Activated T-cell treated with anti-CD3 and anti-CD28 coated beads, Interleukin-2, amount 50 U/mL, for 24 hours (primary cell): ENCODE measurements at regions not wholly inside any gene's neighbourhood (a gene's known extent, or its start where the extent isn't known, plus 50 kb on each side); places are given as distances from the start of the nearest gene placed in this dataset.
"Not testable (repeated sequence)": the region's sequence is repeated elsewhere in the genome, so short reads cannot be mapped to it uniquely, and the experiment has no call there.

Experiments used
- DNase-seq: peaks from one replicate; pipeline ENCODE4 v3.0.0-alpha.2; 2020
- H3K27ac Mint-ChIP-seq: 2 replicates; pipeline ENCODE4 v1.8.0; 2020; ENCODE audit warnings: mild to moderate bottlenecking, mixed read lengths
- H3K27me3 Mint-ChIP-seq: 2 replicates; pipeline ENCODE4 v1.8.0; 2020; ENCODE audit warnings: mixed read lengths
- H3K36me3 Mint-ChIP-seq: 2 replicates; pipeline ENCODE4 v1.8.0; 2020; ENCODE audit warnings: low read depth, mixed read lengths
- H3K4me1 Mint-ChIP-seq: 2 replicates; pipeline ENCODE4 v1.8.0; 2020; ENCODE audit warnings: low read depth, mixed read lengths
- H3K4me3 Mint-ChIP-seq: 2 replicates; pipeline ENCODE4 v1.8.0; 2020; ENCODE audit warnings: mild to moderate bottlenecking, moderate library complexity, mixed read lengths
- H3K9me3 Mint-ChIP-seq: 2 replicates; pipeline ENCODE4 v1.8.0; 2020; ENCODE audit warnings: mixed read lengths

GRCh38 chr2:64809216-64809615, 155.5 kb upstream of the SERTAD2 start:
- no peak for DNase-seq
- H3K4me3 Mint-ChIP-seq = no peak overlapping the region
- H3K36me3 Mint-ChIP-seq = no peaks in the 10 kb centered on the region
- no peaks in the 10 kb centered on the region for H3K27me3 Mint-ChIP-seq
- no peak overlapping the region for H3K27ac Mint-ChIP-seq
- peaks cover 30% of the 10 kb centered on the region for H3K4me1 Mint-ChIP-seq
- H3K9me3 Mint-ChIP-seq = no peaks in the 10 kb centered on the region

DNA sequence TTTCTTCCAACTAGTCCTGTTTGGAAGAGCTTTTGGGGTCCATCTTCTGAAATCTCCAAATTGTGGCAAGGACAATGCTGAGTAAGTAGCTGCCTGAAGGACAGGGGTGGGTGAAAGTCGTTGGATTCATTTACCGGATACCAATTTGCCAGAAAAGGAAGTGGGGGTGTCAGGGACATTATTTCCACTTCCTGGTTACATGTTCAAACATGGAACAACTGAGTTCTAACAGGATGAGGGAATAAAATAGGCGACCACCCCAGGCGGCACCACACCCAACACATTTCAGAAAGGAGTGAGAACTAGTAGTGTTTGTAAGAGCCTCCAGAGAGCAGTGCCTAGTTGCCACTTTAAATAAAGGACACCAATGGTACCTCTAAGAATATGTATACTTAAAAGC, 158.6 kb upstream of the SERTAD2 start:
- peaks cover 21% of the 10 kb centered on the region for H3K4me1 Mint-ChIP-seq
- H3K9me3 Mint-ChIP-seq = no peaks in the 10 kb centered on the region
- H3K27me3 Mint-ChIP-seq = no peaks in the 10 kb centered on the region
- no peak overlapping the region for H3K4me3 Mint-ChIP-seq
- no peak overlapping the region for H3K27ac Mint-ChIP-seq
- H3K36me3 Mint-ChIP-seq = no peaks in the 10 kb centered on the region
- DNase-seq = no peak

GRCh38 chr2:64814007-64814406, 160.3 kb upstream of the SERTAD2 start:
- Mint-ChIP-seq H3K27ac (no peak overlapping the region), H3K4me1 (peaks cover 17% of the 10 kb centered on the region), H3K36me3 (no peaks in the 10 kb centered on the region), H3K27me3 (no peaks in the 10 kb centered on the region), H3K4me3 (no peak overlapping the region), H3K9me3 (no peaks in the 10 kb centered on the region)
- no peak for DNase-seq

DNA sequence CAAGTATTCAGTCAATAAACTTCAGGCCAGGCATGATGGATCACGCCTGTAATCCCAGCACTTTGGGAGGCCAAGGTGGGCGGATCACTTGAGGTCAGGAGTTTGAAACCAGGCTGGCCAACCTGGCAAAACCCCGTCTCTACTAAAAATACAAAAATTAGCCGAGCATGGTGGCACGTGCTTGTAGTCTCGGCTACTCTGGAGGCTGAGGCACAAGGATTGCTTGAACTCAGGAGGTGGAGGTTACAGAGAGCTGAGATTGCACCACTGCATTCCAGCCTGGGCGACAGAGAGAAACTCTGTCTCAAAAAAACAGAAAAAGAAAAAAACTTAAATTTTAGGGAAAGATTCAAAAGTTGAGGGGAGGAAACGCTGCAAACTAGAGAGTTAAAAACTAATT, 162.8 kb upstream of the SERTAD2 start:
- H3K4me3 Mint-ChIP-seq, H3K27ac Mint-ChIP-seq, H3K27me3 Mint-ChIP-seq, DNase-seq, H3K36me3 Mint-ChIP-seq, H3K9me3 Mint-ChIP-seq: not testable (repeated sequence)
- H3K4me1 Mint-ChIP-seq = peaks cover 35% of the 10 kb centered on the region

DNA sequence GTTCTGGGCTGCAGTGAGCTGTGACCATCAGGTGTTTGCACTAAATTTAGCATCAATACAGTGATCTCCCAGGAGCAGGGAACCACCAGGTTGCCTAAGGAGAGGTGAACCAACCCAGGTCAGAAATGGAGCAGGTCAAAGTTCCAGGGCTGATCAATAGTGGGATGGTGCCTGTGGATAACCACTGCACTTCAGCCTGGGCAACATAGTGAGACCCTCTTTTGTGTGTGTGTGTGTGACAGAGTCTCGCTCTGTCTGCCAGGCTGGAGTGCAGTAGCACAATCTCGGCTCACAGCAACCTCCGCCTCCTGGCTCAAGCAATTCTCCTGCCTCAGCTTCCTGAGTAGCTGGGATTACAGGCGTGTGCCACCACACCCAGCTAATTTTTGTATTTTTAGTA, 163.7 kb upstream of the SERTAD2 start:
- no peaks in the 10 kb centered on the region for H3K36me3 Mint-ChIP-seq
- no peaks in the 10 kb centered on the region for H3K27me3 Mint-ChIP-seq
- H3K9me3 Mint-ChIP-seq = no peaks in the 10 kb centered on the region
- no peak overlapping the region for H3K4me3 Mint-ChIP-seq
- H3K4me1 Mint-ChIP-seq = peaks cover 28% of the 10 kb centered on the region
- H3K27ac Mint-ChIP-seq = no peak overlapping the region
- DNase-seq = no peak

- DNase-seq = no peak
- Mint-ChIP-seq H3K9me3 (no peaks in the 10 kb centered on the region), H3K27ac (peak overlapping the region; percentile 64), H3K27me3 (no peaks in the 10 kb centered on the region), H3K4me3 (no peak overlapping the region), H3K4me1 (peaks cover 27% of the 10 kb centered on the region), H3K36me3 (no peaks in the 10 kb centered on the region)
These were observed 164.9 kb upstream of the SERTAD2 start for GRCh38 chr2:64818664-64819060.

DNA sequence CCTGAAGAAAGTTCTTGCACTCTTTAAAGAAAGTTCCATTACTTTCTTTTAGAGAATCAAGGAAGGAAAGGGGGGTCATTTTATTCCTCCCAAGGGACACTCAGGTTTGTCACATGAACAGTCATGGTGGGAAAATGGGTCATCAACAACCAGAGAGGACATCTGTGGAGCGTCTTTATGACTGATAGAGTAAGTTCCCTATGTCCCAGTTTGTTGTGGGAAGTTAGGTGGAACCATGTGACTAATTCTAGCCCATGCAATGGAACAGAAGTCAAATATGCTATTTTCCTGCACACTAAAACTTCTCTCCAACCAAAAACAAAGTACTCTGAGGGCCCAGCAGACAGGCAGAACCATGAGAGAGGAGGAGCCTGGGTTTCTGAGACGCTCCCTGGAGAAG, 165.6 kb upstream of the SERTAD2 start:
- DNase-seq = no peak
- H3K27ac Mint-ChIP-seq = peak overlapping the region; percentile 88
- peak overlapping the region; percentile 33 for H3K4me3 Mint-ChIP-seq
- H3K9me3 Mint-ChIP-seq = no peaks in the 10 kb centered on the region
- H3K4me1 Mint-ChIP-seq = peaks cover 27% of the 10 kb centered on the region
- H3K27me3 Mint-ChIP-seq = no peaks in the 10 kb centered on the region
- H3K36me3 Mint-ChIP-seq = no peaks in the 10 kb centered on the region

GRCh38 chr2:64819774-64820688, 166.3 kb upstream of the SERTAD2 start:
- DNase-seq = peak; percentile 57
- Mint-ChIP-seq H3K36me3 (no peaks in the 10 kb centered on the region), H3K4me1 (peaks cover 27% of the 10 kb centered on the region), H3K9me3 (no peaks in the 10 kb centered on the region), H3K4me3 (peak overlapping the region; percentile 52), H3K27ac (peak overlapping the region; percentile 88), H3K27me3 (no peaks in the 10 kb centered on the region)

GRCh38 chr2:64820901-64821300, 167.2 kb upstream of the SERTAD2 start:
- Mint-ChIP-seq H3K4me1 (peaks cover 27% of the 10 kb centered on the region), H3K27me3 (no peaks in the 10 kb centered on the region), H3K27ac (no peak overlapping the region), H3K4me3 (no peak overlapping the region), H3K36me3 (no peaks in the 10 kb centered on the region), H3K9me3 (no peaks in the 10 kb centered on the region)
- DNase-seq = no peak

DNA sequence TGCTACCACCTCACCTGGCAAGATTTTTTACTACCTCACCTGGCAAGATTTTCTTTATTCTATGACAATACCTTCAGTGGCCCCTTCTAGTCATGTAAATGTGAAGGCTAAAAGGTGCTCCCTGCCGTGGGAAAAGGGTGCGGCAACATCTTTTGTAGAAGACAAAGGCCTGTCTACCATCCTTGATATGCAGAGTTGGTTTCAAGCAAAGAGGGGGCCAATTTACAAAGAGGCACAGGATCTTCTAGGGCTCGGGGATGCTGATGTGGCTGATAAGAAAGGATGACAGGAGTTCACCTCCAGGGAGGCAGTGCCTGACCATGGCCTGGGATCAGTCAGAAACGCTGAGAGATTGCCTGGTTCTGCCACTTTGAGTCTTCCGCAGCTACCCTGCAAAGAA, 165.4 kb upstream of the SLC1A4 start:
- peaks cover 22% of the 10 kb centered on the region for H3K4me1 Mint-ChIP-seq
- no peaks in the 10 kb centered on the region for H3K9me3 Mint-ChIP-seq
- H3K4me3 Mint-ChIP-seq = no peak overlapping the region
- no peaks in the 10 kb centered on the region for H3K27me3 Mint-ChIP-seq
- H3K36me3 Mint-ChIP-seq = no peaks in the 10 kb centered on the region
- H3K27ac Mint-ChIP-seq = no peak overlapping the region
- DNase-seq = no peak

DNA sequence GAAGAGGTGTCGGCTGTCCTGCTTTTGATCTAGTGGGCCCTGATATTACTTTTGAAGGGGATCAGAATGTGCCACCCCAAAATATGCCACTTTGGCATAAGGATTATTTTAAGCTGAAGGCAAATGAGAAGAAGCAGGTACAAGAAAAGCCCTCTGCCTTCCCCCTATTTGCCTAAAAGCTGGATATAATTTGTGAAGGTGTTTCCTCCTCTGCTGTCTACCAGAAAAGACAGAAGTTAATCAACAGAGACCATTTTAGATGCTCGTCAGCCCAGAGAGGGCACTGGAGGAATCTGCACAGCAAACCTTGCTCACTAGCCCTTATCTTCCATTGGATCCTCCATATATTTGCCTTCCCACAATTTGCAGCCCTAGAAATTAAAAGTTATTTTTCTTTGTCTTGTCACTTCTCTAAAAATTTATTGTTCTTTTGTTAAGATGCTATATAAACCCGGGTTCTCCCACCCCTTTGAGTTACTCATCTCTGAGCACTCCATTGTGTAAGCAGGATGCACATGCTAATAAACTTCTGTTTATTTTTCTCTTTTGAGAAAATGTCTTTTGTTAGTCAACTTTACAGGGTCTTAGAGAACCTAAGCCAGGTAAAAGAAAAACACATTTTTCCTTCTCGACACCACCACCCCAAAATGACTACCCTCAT, 163.2 kb upstream of the SLC1A4 start:
- Mint-ChIP-seq H3K9me3 (no peaks in the 10 kb centered on the region), H3K27me3 (no peaks in the 10 kb centered on the region), H3K4me3 (no peak overlapping the region), H3K4me1 (peaks cover 11% of the 10 kb centered on the region), H3K27ac (no peak overlapping the region), H3K36me3 (no peaks in the 10 kb centered on the region)
- no peak for DNase-seq

DNA sequence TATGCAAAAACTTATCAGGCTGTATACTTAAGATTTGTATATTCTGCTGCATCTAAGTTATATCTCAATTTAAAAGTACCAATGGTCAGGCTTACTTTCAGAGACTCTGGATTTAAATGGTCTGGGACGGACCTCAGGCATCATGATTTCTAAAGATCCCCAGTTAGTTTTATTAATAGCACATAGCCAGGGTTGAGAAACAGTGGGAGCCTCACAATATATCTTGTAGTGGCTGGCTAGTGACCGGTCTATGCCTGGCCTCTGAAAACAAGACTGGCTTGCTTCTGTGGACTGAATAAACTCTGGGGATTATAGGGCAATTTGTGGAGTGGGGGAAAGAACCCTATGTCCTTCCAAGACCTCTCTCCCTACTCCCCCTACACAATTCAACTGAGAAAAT, 162.5 kb upstream of the SLC1A4 start:
- H3K4me3 Mint-ChIP-seq = no peak overlapping the region
- no peaks in the 10 kb centered on the region for H3K36me3 Mint-ChIP-seq
- no peaks in the 10 kb centered on the region for H3K9me3 Mint-ChIP-seq
- no peak overlapping the region for H3K27ac Mint-ChIP-seq
- no peaks in the 10 kb centered on the region for H3K27me3 Mint-ChIP-seq
- H3K4me1 Mint-ChIP-seq = peaks cover 17% of the 10 kb centered on the region
- DNase-seq = no peak

DNA sequence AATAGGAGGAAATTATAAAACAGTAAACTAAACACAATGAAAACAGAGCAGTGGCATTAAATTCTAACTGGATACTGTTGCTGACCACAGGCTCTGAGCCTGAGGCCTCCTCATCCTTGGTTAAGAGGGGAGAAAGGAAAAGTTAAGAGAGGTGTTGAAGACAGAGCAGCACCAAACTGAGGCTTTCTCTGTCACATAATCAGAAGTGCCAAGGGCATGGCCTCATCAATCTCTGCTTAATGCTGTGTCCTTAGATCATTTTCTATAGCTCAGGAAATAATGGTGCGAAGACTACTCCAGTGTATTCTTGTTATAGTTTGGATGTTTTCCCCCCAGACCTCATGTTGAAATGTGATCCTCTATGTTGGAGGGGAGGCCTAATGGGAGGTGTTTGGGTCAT, 160.9 kb upstream of the SLC1A4 start:
- peaks cover 21% of the 10 kb centered on the region for H3K4me1 Mint-ChIP-seq
- DNase-seq = no peak
- H3K9me3 Mint-ChIP-seq = no peaks in the 10 kb centered on the region
- no peaks in the 10 kb centered on the region for H3K36me3 Mint-ChIP-seq
- no peaks in the 10 kb centered on the region for H3K27me3 Mint-ChIP-seq
- no peak overlapping the region for H3K4me3 Mint-ChIP-seq
- no peak overlapping the region for H3K27ac Mint-ChIP-seq

DNA sequence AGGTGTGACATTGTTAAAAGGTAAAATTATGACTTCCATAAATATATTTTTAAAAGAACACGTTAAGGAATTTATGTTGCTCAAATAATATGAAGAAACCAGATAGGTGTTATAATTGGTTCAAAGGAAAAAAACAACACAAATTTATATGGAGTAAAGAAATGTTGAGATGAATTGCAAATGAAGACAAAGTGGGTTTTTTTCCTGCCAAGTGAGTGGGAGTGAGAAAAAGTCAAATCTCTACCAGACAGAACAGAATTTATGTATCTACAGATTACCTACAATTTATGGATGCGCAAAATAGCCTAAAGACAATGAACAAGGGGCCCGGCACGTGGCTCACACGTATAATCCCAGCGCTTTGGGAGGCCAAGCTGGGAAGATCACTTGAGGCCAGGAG, 159.7 kb upstream of the SLC1A4 start:
- Mint-ChIP-seq H3K27me3 (no peaks in the 10 kb centered on the region), H3K27ac (no peak overlapping the region), H3K9me3 (no peaks in the 10 kb centered on the region), H3K36me3 (no peaks in the 10 kb centered on the region), H3K4me1 (peaks cover 21% of the 10 kb centered on the region), H3K4me3 (no peak overlapping the region)
- DNase-seq = no peak
